ENCODE measurements at regions not wholly inside any gene's neighbourhood (a gene's known extent, or its start where the extent isn't known, plus 50 kb on each side); places are given as distances from the start of the nearest gene placed in this dataset.

GRCh38 chr14:96666088-96666487 is 131.1 kb upstream of the VRK1 start:
- POLR2A ChIA-PET, result no interaction called here
- Mint-ChIP-seq H3K4me1 (ENCODE audit: insufficient read depth, unreplicated experiment) (no peaks in the 10 kb centered on the region), H3K4me3 (ENCODE audit: unreplicated experiment) (no peak overlapping the region), H3K27me3 (ENCODE audit: insufficient read depth, unreplicated experiment) (peaks cover 80% of the 10 kb centered on the region), H3K27ac (ENCODE audit: low read depth, unreplicated experiment) (no peak overlapping the region), H3K36me3 (ENCODE audit: insufficient read depth, unreplicated experiment) (no peaks in the 10 kb centered on the region), H3K9me3 (ENCODE audit: unreplicated experiment) (no peaks in the 10 kb centered on the region)
- intact Hi-C loops (cut with micrococcal nuclease), result no loop called here
- CTCF ChIA-PET, result no interaction called here
- DNase-seq (ENCODE audit: unreplicated experiment), result no peak
- TF ChIP-seq CTCF (IDR thresholded peaks at IDR 0.05; ENCODE audit: unreplicated experiment), result no peak
- no TSS peak for BruUV-seq (replicated peaks)

- no peak for TF ChIP-seq CTCF (IDR thresholded peaks at IDR 0.05; ENCODE audit: unreplicated experiment)
- BruUV-seq (replicated peaks), result no TSS peak
- no peak overlapping the region for H3K27ac Mint-ChIP-seq (ENCODE audit: low read depth, unreplicated experiment)
- intact Hi-C loops (cut with micrococcal nuclease), result no loop called here
- POLR2A ChIA-PET, result no interaction called here
- DNase-seq (ENCODE audit: unreplicated experiment), result no peak
- H3K4me1 Mint-ChIP-seq (ENCODE audit: insufficient read depth, unreplicated experiment), result no peaks in the 10 kb centered on the region
- H3K27me3 Mint-ChIP-seq (ENCODE audit: insufficient read depth, unreplicated experiment), result peaks cover 63% of the 10 kb centered on the region
- H3K9me3 Mint-ChIP-seq (ENCODE audit: unreplicated experiment), result no peaks in the 10 kb centered on the region
- H3K4me3 Mint-ChIP-seq (ENCODE audit: unreplicated experiment), result no peak overlapping the region
- CTCF ChIA-PET, result no interaction called here
- H3K36me3 Mint-ChIP-seq (ENCODE audit: insufficient read depth, unreplicated experiment), result no peaks in the 10 kb centered on the region
Observed at GRCh38 chr14:96670391-96670790, 126.8 kb upstream of the VRK1 start.

GRCh38 chr14:96671218-96671617 is 126.0 kb upstream of the VRK1 start:
- H3K27ac Mint-ChIP-seq (ENCODE audit: low read depth, unreplicated experiment), result no peak overlapping the region
- POLR2A ChIA-PET, result no interaction called here
- H3K4me3 Mint-ChIP-seq (ENCODE audit: unreplicated experiment), result no peak overlapping the region
- no TSS peak for BruUV-seq (replicated peaks)
- no peaks in the 10 kb centered on the region for H3K4me1 Mint-ChIP-seq (ENCODE audit: insufficient read depth, unreplicated experiment)
- H3K27me3 Mint-ChIP-seq (ENCODE audit: insufficient read depth, unreplicated experiment), result peaks cover 63% of the 10 kb centered on the region
- intact Hi-C loops (cut with micrococcal nuclease), result no loop called here
- CTCF ChIA-PET, result no interaction called here
- no peak for TF ChIP-seq CTCF (IDR thresholded peaks at IDR 0.05; ENCODE audit: unreplicated experiment)
- no peak for DNase-seq (ENCODE audit: unreplicated experiment)
- H3K36me3 Mint-ChIP-seq (ENCODE audit: insufficient read depth, unreplicated experiment), result no peaks in the 10 kb centered on the region
- H3K9me3 Mint-ChIP-seq (ENCODE audit: unreplicated experiment), result no peaks in the 10 kb centered on the region

- POLR2A ChIA-PET, result no interaction called here
- peaks cover 63% of the 10 kb centered on the region for H3K27me3 Mint-ChIP-seq (ENCODE audit: insufficient read depth, unreplicated experiment)
- no peaks in the 10 kb centered on the region for H3K9me3 Mint-ChIP-seq (ENCODE audit: unreplicated experiment)
- no peak overlapping the region for H3K4me3 Mint-ChIP-seq (ENCODE audit: unreplicated experiment)
- no TSS peak for BruUV-seq (replicated peaks)
- no peaks in the 10 kb centered on the region for H3K4me1 Mint-ChIP-seq (ENCODE audit: insufficient read depth, unreplicated experiment)
- no peak for TF ChIP-seq CTCF (IDR thresholded peaks at IDR 0.05; ENCODE audit: unreplicated experiment)
- no peak for DNase-seq (ENCODE audit: unreplicated experiment)
- CTCF ChIA-PET, result interaction anchor here (0.7 kb wide), 1 partner anchor 1481 kb away, joined by 3 read pairs; no protein-coding TSS in a partner anchor
- intact Hi-C loops (cut with micrococcal nuclease), result no loop called here
- no peaks in the 10 kb centered on the region for H3K36me3 Mint-ChIP-seq (ENCODE audit: insufficient read depth, unreplicated experiment)
- H3K27ac Mint-ChIP-seq (ENCODE audit: low read depth, unreplicated experiment), result no peak overlapping the region
Observed at GRCh38 chr14:96673706-96674105, 123.5 kb upstream of the VRK1 start.
